H9 (cell line): ENCODE measurements at regions not wholly inside any gene's neighbourhood (a gene's known extent, or its start where the extent isn't known, plus 50 kb on each side); places are given as distances from the start of the nearest gene placed in this dataset.

Source experiments
- DNase-seq: peaks from one replicate; pipeline ENCODE4 v3.0.0-alpha.2; 2017
- H2AFZ ChIP-seq: one replicate; pipeline ENCODE4 v1.6.1; 2013; ENCODE audit warnings: mild to moderate bottlenecking, low read length, control low read depth, moderate library complexity
- H2AK5ac ChIP-seq: 2 replicates; pipeline ENCODE4 v1.6.1; 2013; ENCODE audit warnings: low read length, control low read depth, mixed read lengths; ENCODE audit not compliant: insufficient read length
- H2BK120ac ChIP-seq: one replicate; pipeline ENCODE4 v1.6.1; 2013; ENCODE audit warnings: low read depth, mild to moderate bottlenecking, low read length, control low read depth, inconsistent platforms; ENCODE audit not compliant: poor library complexity, severe bottlenecking
- H2BK12ac ChIP-seq: 2 replicates; pipeline ENCODE4 v1.6.1; 2013; ENCODE audit warnings: low read length, control low read depth, mixed read lengths, low read depth; ENCODE audit not compliant: insufficient read length
- H2BK15ac ChIP-seq: 2 replicates; pipeline ENCODE4 v1.6.1; 2013; ENCODE audit warnings: low read depth, low read length, control low read depth
- H2BK20ac ChIP-seq: one replicate; pipeline ENCODE4 v1.6.1; 2013; ENCODE audit warnings: low read depth, mild to moderate bottlenecking, low read length, control low read depth, inconsistent platforms; ENCODE audit not compliant: poor library complexity, severe bottlenecking
- H2BK5ac ChIP-seq: 2 replicates; pipeline ENCODE4 v1.6.1; 2013; ENCODE audit warnings: low read length, control low read depth, mixed read lengths; ENCODE audit not compliant: insufficient read length
- H3K14ac ChIP-seq: 2 replicates; pipeline ENCODE4 v1.6.1; 2013; ENCODE audit warnings: low read length, control low read depth; ENCODE audit not compliant: insufficient read depth
- H3K18ac ChIP-seq: 2 replicates; pipeline ENCODE4 v1.6.1; 2013; ENCODE audit warnings: low read depth, mild to moderate bottlenecking, mixed read lengths, low read length, control low read depth; ENCODE audit not compliant: insufficient read length
- H3K23ac ChIP-seq: 2 replicates; pipeline ENCODE4 v1.6.1; 2013; ENCODE audit warnings: low read length, control low read depth, mixed read lengths, low read depth; ENCODE audit not compliant: insufficient read length
- H3K23me2 ChIP-seq: 2 replicates; pipeline ENCODE4 v1.6.1; 2013; ENCODE audit warnings: low read depth, mild to moderate bottlenecking, mixed read lengths, low read length, control low read depth; ENCODE audit not compliant: insufficient read length, poor library complexity, severe bottlenecking
- H3K27ac ChIP-seq: 2 replicates; pipeline ENCODE4 v1.5.1; 2013; ENCODE audit warnings: low read length, control low read depth, mixed read lengths, low read depth; ENCODE audit not compliant: insufficient read length
- H3K27me3 ChIP-seq: 2 replicates; pipeline ENCODE4 v1.6.1; 2013; ENCODE audit warnings: low read length, control low read depth, inconsistent platforms; ENCODE audit not compliant: insufficient read depth
- H3K4ac ChIP-seq: 2 replicates; pipeline ENCODE4 v1.6.1; 2013; ENCODE audit warnings: low read depth, mild to moderate bottlenecking, control low read depth, inconsistent platforms, low read length, moderate library complexity
- H3K4me1 ChIP-seq: 2 replicates; pipeline ENCODE4 v1.6.1; 2013; ENCODE audit warnings: low read length, control low read depth, inconsistent platforms; ENCODE audit not compliant: insufficient read depth
- H3K4me2 ChIP-seq: 2 replicates; pipeline ENCODE4 v1.6.1; 2013; ENCODE audit warnings: low read length, control low read depth, mixed read lengths; ENCODE audit not compliant: insufficient read length, insufficient read depth
- H3K56ac ChIP-seq: 2 replicates; pipeline ENCODE4 v1.6.1; 2013; ENCODE audit warnings: low read depth, mild to moderate bottlenecking, mixed read lengths, low read length, control low read depth; ENCODE audit not compliant: insufficient read length
- H3K79me1 ChIP-seq: 2 replicates; pipeline ENCODE4 v1.6.1; 2013; ENCODE audit warnings: low read depth, mild to moderate bottlenecking, moderate library complexity, low read length, control low read depth, inconsistent platforms; ENCODE audit not compliant: insufficient read depth, poor library complexity, severe bottlenecking
- H3K79me2 ChIP-seq: 2 replicates; pipeline ENCODE4 v1.6.1; 2013; ENCODE audit warnings: low read length, control low read depth, inconsistent platforms; ENCODE audit not compliant: insufficient read depth
- H3K9ac ChIP-seq: 2 replicates; pipeline ENCODE4 v1.6.1; 2013; ENCODE audit warnings: low read length, control low read depth, mixed read lengths; ENCODE audit not compliant: insufficient read length; ENCODE audit errors: extremely low read depth
- H3K9me3 ChIP-seq: one replicate; pipeline ENCODE4 v1.6.1; 2013; ENCODE audit warnings: low read depth, low read length, inconsistent platforms; ENCODE audit not compliant: control insufficient read depth
- H3T11ph ChIP-seq: one replicate; pipeline ENCODE4 v1.6.1; 2013; ENCODE audit warnings: mild to moderate bottlenecking, low read length, control low read depth, inconsistent platforms
- H4K20me1 ChIP-seq: one replicate; pipeline ENCODE4 v1.6.1; 2013; ENCODE audit not compliant: control insufficient read depth, insufficient read length, insufficient read depth
- H4K5ac ChIP-seq: 2 replicates; pipeline ENCODE4 v1.6.1; 2013; ENCODE audit warnings: low read depth, mild to moderate bottlenecking, mixed read lengths, low read length, control low read depth; ENCODE audit not compliant: insufficient read length
- H4K8ac ChIP-seq: replicated peaks from 2 replicates; pipeline ENCODE4 v1.6.1; 2013; ENCODE audit warnings: low read length, control low read depth, mixed read lengths, low read depth; ENCODE audit not compliant: insufficient read length
- H4K91ac ChIP-seq: 2 replicates; pipeline ENCODE4 v1.6.1; 2013; ENCODE audit warnings: low read depth, mild to moderate bottlenecking, moderate library complexity, mixed read lengths, low read length, control low read depth; ENCODE audit not compliant: insufficient read length
- H3K27ac Mint-ChIP-seq, 3 experiments: 2 replicates in 2 of 3; 3 replicates in 1 of 3; pipeline ENCODE4 v1.8.0; 2020 to 2021; ENCODE audit warnings: mixed read lengths in 3 of 3, mild to moderate bottlenecking in 1 of 3, moderate library complexity in 1 of 3
- H3K27me3 Mint-ChIP-seq: 2 replicates; pipeline ENCODE4 v1.8.0; 2021; ENCODE audit warnings: low read depth, mild to moderate bottlenecking, moderate library complexity, mixed read lengths
- H3K36me3 Mint-ChIP-seq, 3 experiments: 2 replicates in 2 of 3; 3 replicates in 1 of 3; pipeline ENCODE4 v1.8.0; 2020 to 2021; ENCODE audit warnings: low read depth in 3 of 3, mixed read lengths in 3 of 3; ENCODE audit not compliant: insufficient read depth in 1 of 3
- H3K4me1 Mint-ChIP-seq, 2 experiments: 2 replicates each; pipeline ENCODE4 v1.8.0; 2020; ENCODE audit warnings: mixed read lengths in 2 of 2
- H3K4me3 Mint-ChIP-seq, 2 experiments: 2 replicates in 1 of 2; 3 replicates in 1 of 2; pipeline ENCODE4 v1.8.0; 2020 to 2021; ENCODE audit warnings: mild to moderate bottlenecking in 2 of 2, mixed read lengths in 2 of 2, moderate library complexity in 1 of 2
- H3K9me3 Mint-ChIP-seq, 2 experiments: 2 replicates in 1 of 2; 3 replicates in 1 of 2; pipeline ENCODE4 v1.8.0; 2020; ENCODE audit warnings: mild to moderate bottlenecking in 2 of 2, mixed read lengths in 2 of 2, moderate library complexity in 1 of 2
- TF ChIP-seq, protein P1 (sequence below): fragments of 200-600 bp; sonication (generic); conservative IDR thresholded peaks from 3 replicates; pipeline ENCODE4 v1.8.0; 2021; ENCODE audit warnings: antibody characterized with exemption, mild to moderate bottlenecking

DNA sequence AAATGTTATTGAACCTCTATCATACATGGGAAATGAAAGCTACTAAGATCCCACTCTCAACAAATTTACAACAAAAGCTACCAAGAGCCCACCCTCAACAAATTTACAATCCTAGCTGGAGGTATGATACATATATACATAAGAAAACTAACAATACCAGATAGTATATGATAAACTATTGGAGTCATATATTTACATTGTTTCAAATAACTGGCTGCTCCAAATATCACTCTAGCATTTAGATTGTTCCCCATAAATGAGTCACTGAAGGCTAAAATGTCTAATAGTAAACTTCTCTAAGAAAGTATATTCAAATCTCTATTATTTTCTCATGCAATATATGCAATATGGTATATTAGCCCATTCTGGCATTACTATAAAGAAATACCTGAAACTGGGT, 151.1 kb downstream of the TMEM161B start:
- no peak overlapping the region for H3K56ac ChIP-seq
- no peak overlapping the region for H3T11ph ChIP-seq
- TF ChIP-seq, protein P1, sequence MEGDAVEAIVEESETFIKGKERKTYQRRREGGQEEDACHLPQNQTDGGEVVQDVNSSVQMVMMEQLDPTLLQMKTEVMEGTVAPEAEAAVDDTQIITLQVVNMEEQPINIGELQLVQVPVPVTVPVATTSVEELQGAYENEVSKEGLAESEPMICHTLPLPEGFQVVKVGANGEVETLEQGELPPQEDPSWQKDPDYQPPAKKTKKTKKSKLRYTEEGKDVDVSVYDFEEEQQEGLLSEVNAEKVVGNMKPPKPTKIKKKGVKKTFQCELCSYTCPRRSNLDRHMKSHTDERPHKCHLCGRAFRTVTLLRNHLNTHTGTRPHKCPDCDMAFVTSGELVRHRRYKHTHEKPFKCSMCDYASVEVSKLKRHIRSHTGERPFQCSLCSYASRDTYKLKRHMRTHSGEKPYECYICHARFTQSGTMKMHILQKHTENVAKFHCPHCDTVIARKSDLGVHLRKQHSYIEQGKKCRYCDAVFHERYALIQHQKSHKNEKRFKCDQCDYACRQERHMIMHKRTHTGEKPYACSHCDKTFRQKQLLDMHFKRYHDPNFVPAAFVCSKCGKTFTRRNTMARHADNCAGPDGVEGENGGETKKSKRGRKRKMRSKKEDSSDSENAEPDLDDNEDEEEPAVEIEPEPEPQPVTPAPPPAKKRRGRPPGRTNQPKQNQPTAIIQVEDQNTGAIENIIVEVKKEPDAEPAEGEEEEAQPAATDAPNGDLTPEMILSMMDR: no peak
- no peak for DNase-seq
- H3K27me3 Mint-ChIP-seq: no peaks in the 10 kb centered on the region; the same call in 1 of the 2 replicates
- H3K27me3 ChIP-seq: no peaks in the 10 kb centered on the region
- H4K5ac ChIP-seq: no peak overlapping the region
- no peak overlapping the region for H2BK12ac ChIP-seq
- H3K18ac ChIP-seq: no peak overlapping the region
- no peak overlapping the region for H3K14ac ChIP-seq
- no peak overlapping the region for H4K91ac ChIP-seq
- no peak overlapping the region for H4K8ac ChIP-seq
- no peaks in the 10 kb centered on the region for H3K79me1 ChIP-seq
- no peaks in the 10 kb centered on the region for H4K20me1 ChIP-seq
- no peak overlapping the region for H2AFZ ChIP-seq
- no peaks in the 10 kb centered on the region for H3K4me1 ChIP-seq
- H3K4me1 Mint-ChIP-seq: no peaks in the 10 kb centered on the region
- no peak overlapping the region for H3K27ac Mint-ChIP-seq
- H2BK20ac ChIP-seq: no peak overlapping the region
- no peaks in the 10 kb centered on the region for H3K9me3 ChIP-seq
- H2AK5ac ChIP-seq: no peak overlapping the region
- H3K4me2 ChIP-seq: no peak overlapping the region
- H3K36me3 Mint-ChIP-seq: no peaks in the 10 kb centered on the region; a peak in 1 of 7 replicates
- H3K4ac ChIP-seq: no peak overlapping the region
- no peak overlapping the region for H3K4me3 Mint-ChIP-seq
- H3K23me2 ChIP-seq: no peaks in the 10 kb centered on the region
- no peak overlapping the region for H2BK15ac ChIP-seq
- no peaks in the 10 kb centered on the region for H3K79me2 ChIP-seq
- peaks cover 2 to 4% of the 10 kb centered on the region in 2 experiments; a peak in 3 of 5 replicates for H3K9me3 Mint-ChIP-seq
- no peak overlapping the region for H3K9ac ChIP-seq
- H3K23ac ChIP-seq: no peak overlapping the region
- no peak overlapping the region for H2BK120ac ChIP-seq
- no peak overlapping the region for H3K27ac ChIP-seq
- H2BK5ac ChIP-seq: no peak overlapping the region
